Common myeloid progenitor, CD34-positive (primary cell): ENCODE measurements at regions not wholly inside any gene's neighbourhood (a gene's known extent, or its start where the extent isn't known, plus 50 kb on each side); places are given as distances from the start of the nearest gene placed in this dataset.
"Not testable (repeated sequence)": the region's sequence is repeated elsewhere in the genome, so short reads cannot be mapped to it uniquely, and the experiment has no call there.

Experiments
- CTCF ChIA-PET: fragments of 350-600 bp; sonication (Branson Sonifier 250); formaldehyde crosslinking; loops from one replicate; lab custom pipeline; 2021; ENCODE audit warnings: antibody characterized with exemption; lab: Charles Lee
- POLR2A ChIA-PET: fragments of 350-600 bp; sonication (Branson Sonifier 250); formaldehyde crosslinking; loops from one replicate; lab custom pipeline; 2021; ENCODE audit warnings: antibody characterized with exemption; lab: Charles Lee
- DNase-seq, 3 donors: peaks; one replicate each; pipeline versions ENCODE4 v3.0.0 to v3.0.0-alpha.2; 2013
- H3K27ac ChIP-seq, 2 experiments: 1 replicate in 1 of 2; 2 replicates in 1 of 2; pipeline ENCODE4 v1.7.0; 2013; ENCODE audit warnings: inconsistent platforms in 2 of 2, low read length in 2 of 2, mild to moderate bottlenecking in 2 of 2, low read depth in 1 of 2, moderate library complexity in 1 of 2; ENCODE audit not compliant: severe bottlenecking in 2 of 2, insufficient read depth in 1 of 2, poor library complexity in 1 of 2
- H3K27me3 ChIP-seq, 5 experiments: replicated peaks in 2 of 5; 1 replicate in 3 of 5; 2 replicates in 2 of 5; pipeline versions ENCODE4 v1.6.1 to v1.7.0; 2013; ENCODE audit warnings: low read length in 4 of 5, mild to moderate bottlenecking in 2 of 5, moderate library complexity in 2 of 5, inconsistent platforms in 1 of 5; ENCODE audit not compliant: insufficient read depth in 5 of 5, control insufficient read depth in 4 of 5
- H3K36me3 ChIP-seq, 4 experiments: 1 replicate in 2 of 4; 2 replicates in 2 of 4; pipeline versions ENCODE4 v1.6.1 to v1.7.0; 2013; ENCODE audit warnings: low read length in 3 of 4, control low read depth in 1 of 4, mild to moderate bottlenecking in 1 of 4; ENCODE audit not compliant: control insufficient read depth in 4 of 4, insufficient read depth in 4 of 4
- H3K4me1 ChIP-seq, 4 experiments: 1 replicate in 3 of 4; 2 replicates in 1 of 4; pipeline versions ENCODE4 v1.6.1 to v1.7.1; 2013; ENCODE audit warnings: low read length in 3 of 4, mild to moderate bottlenecking in 3 of 4, control low read depth in 1 of 4, inconsistent platforms in 1 of 4, moderate library complexity in 1 of 4; ENCODE audit not compliant: control insufficient read depth in 4 of 4, insufficient read depth in 4 of 4; ENCODE audit errors: control extremely low read depth in 1 of 4
- H3K4me3 ChIP-seq, 7 experiments: 1 replicate in 4 of 7; 2 replicates in 3 of 7; pipeline versions ENCODE4 v1.5.1 to v1.7.0; 2013; ENCODE audit warnings: mild to moderate bottlenecking in 7 of 7, low read length in 6 of 7, moderate library complexity in 6 of 7, inconsistent platforms in 2 of 7, low read depth in 2 of 7, control low read depth in 1 of 7; ENCODE audit not compliant: insufficient read depth in 4 of 7, control insufficient read depth in 1 of 7; ENCODE audit errors: extremely low read depth in 1 of 7
- H3K9me3 ChIP-seq, 5 experiments: 1 replicate in 4 of 5; 2 replicates in 1 of 5; pipeline versions ENCODE4 v1.6.1 to v1.7.1; 2013; ENCODE audit warnings: low read length in 4 of 5, mild to moderate bottlenecking in 2 of 5, inconsistent platforms in 1 of 5, low read depth in 1 of 5, moderate library complexity in 1 of 5; ENCODE audit not compliant: control insufficient read depth in 4 of 5, insufficient read depth in 2 of 5; ENCODE audit errors: control extremely low read depth in 1 of 5
- WGBS: methylation state at CpG from one replicate; pipeline ENCODE4 v1.1.5; 2013; ENCODE audit not compliant: insufficient coverage; 5-methylcytosine and 5-hydroxymethylcytosine counted together

DNA sequence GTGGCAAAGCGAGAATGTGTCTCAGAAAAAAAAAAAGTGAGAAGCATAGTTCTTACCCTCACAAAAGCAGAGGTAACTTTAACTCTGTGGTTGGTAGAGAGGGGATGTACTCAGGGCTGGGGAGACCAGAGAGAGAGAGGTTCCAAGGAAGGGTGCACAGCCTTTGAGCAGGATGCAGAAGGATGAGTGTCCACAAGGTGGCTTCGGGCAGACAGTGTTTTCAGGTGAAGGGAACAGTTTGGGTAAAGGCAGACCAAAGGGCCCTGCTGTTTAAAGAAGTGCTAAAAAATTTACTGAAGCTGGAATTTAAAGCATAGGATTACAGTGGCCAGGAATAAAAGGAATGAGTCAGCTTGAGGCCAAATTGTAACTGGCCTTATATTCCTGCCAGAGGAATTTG lies 2240.6 kb downstream of the EPHA3 start:
- WGBS = no CpG with 5 or more reads among the region's 2 CpGs
- H3K27ac ChIP-seq, DNase-seq, H3K36me3 ChIP-seq, CTCF ChIA-PET, H3K4me3 ChIP-seq, H3K4me1 ChIP-seq, H3K27me3 ChIP-seq, H3K9me3 ChIP-seq, POLR2A ChIA-PET: not testable (repeated sequence)

DNA sequence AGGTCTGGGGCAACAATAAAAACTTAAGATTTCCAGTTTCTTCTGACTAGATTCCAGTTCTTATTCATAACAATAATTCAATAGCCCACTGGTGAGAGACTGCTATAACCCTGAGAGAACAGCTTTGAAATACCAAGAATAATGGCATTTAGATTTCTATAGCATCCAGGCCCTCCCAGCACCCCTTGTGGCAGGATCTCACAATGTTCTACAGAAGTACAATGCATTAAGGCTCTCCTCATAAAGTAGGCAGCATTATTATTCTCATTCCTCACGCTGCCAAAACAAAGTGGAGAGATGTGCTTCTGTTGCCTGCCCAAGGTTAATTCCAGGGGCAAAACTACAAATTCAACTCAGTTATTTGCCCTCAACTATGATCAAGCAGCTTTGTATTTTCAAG lies 2241.7 kb downstream of the EPHA3 start:
- H3K27me3 ChIP-seq, H3K4me3 ChIP-seq, DNase-seq, H3K27ac ChIP-seq, POLR2A ChIA-PET, H3K9me3 ChIP-seq, CTCF ChIA-PET, H3K4me1 ChIP-seq, H3K36me3 ChIP-seq: not testable (repeated sequence)
- 100% methylated on average over 1 of the region's 1 CpG for WGBS

GRCh38 chr3:91352161-91352560 lies 2244.7 kb downstream of the EPHA3 start:
- H3K27ac ChIP-seq, H3K4me3 ChIP-seq, H3K9me3 ChIP-seq, DNase-seq, H3K27me3 ChIP-seq, H3K36me3 ChIP-seq, CTCF ChIA-PET, H3K4me1 ChIP-seq, POLR2A ChIA-PET: not testable (repeated sequence)

- H3K27me3 ChIP-seq, H3K4me1 ChIP-seq, H3K4me3 ChIP-seq, H3K27ac ChIP-seq, CTCF ChIA-PET, H3K36me3 ChIP-seq, POLR2A ChIA-PET, DNase-seq, H3K9me3 ChIP-seq: not testable (repeated sequence)
These were observed 2251.9 kb downstream of the EPHA3 start for GRCh38 chr3:91359278-91359677.

DNA sequence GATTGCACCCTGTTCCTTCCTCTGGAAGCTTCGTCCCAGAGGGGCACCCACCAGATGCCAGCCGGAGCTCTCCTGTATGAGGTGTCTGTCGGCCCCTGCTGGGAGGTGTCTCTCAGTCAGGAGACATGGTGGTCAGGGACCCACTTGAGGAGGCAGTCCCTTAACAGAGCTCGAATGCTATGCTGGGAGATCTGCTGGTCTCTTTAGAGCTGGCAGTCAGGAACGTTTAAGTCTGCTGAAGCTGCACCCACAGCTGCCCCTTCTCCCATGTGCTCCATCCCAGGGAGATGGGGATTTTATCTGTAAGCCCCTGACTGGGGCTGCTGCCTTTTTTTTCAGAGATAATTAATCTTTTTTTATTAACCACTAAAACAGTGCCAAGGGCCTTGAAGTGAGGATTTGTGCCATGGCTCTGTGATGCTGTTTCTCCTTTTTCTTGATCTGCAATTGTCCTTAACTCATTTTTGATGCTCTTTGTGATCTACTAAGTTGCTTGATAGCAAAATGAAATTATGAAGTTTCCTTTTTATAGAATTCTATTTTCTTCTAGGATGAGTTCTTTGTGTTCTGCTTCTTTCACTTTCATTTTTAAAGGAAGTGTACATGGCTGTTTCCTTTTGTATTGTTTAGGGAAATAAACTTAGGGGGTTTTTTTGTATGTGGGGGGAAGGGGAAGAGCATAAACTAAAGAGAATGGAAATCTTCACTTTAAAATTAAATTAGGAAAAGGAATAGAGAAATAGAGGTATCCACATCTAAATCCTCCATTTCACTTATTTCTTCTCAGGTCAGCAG lies 2275.9 kb downstream of the EPHA3 start:
- POLR2A ChIA-PET = not testable (repeated sequence)

GRCh38 chr3:91403938-91404337 lies 2296.5 kb downstream of the EPHA3 start:
- H3K4me3 ChIP-seq, H3K36me3 ChIP-seq, H3K9me3 ChIP-seq, H3K27ac ChIP-seq, CTCF ChIA-PET, H3K27me3 ChIP-seq, POLR2A ChIA-PET, H3K4me1 ChIP-seq, DNase-seq: not testable (repeated sequence)
- no CpG with 5 or more reads among the region's 4 CpGs for whole genome bisulfite sequencing

More for the DNA sequence above, 2275.9 kb downstream of the EPHA3 start:
- CTCF ChIA-PET, H3K9me3 ChIP-seq, H3K4me3 ChIP-seq, H3K36me3 ChIP-seq, H3K4me1 ChIP-seq, H3K27ac ChIP-seq, H3K27me3 ChIP-seq: not testable (repeated sequence)
- WGBS = 96% methylated on average over 4 of the region's 5 CpGs
- peak in 2 of 3 donors; percentile 11 to 25 for DNase-seq

- POLR2A ChIA-PET, H3K9me3 ChIP-seq, CTCF ChIA-PET, H3K27me3 ChIP-seq, H3K4me3 ChIP-seq, H3K36me3 ChIP-seq, DNase-seq, H3K27ac ChIP-seq, H3K4me1 ChIP-seq: not testable (repeated sequence)
These were observed 2334.6 kb downstream of the EPHA3 start for GRCh38 chr3:91442063-91442462.
